GM18951 (cell line): ENCODE measurements at regions not wholly inside any gene's neighbourhood (a gene's known extent, or its start where the extent isn't known, plus 50 kb on each side); places are given as distances from the start of the nearest gene placed in this dataset.
"Not testable (repeated sequence)": the region's sequence is repeated elsewhere in the genome, so short reads cannot be mapped to it uniquely, and the experiment has no call there.

Experiments
- POLR2A ChIP-seq: IDR thresholded peaks from 4 replicates; pipeline ENCODE4 v1.6.1; 2011; ENCODE audit warnings: mild to moderate bottlenecking; ENCODE audit not compliant: insufficient read length, insufficient read depth; ENCODE audit errors: extremely low read depth
- in situ Hi-C: fragments of 300-500 bp; cut with MboI; formaldehyde crosslinking; loops from one replicate; pipeline ENCODE4 v1.12.0; 2022; ENCODE audit warnings: low sequenced_read_pairs, mixed read lengths, inconsistent platforms; ENCODE audit not compliant: unreplicated experiment

DNA sequence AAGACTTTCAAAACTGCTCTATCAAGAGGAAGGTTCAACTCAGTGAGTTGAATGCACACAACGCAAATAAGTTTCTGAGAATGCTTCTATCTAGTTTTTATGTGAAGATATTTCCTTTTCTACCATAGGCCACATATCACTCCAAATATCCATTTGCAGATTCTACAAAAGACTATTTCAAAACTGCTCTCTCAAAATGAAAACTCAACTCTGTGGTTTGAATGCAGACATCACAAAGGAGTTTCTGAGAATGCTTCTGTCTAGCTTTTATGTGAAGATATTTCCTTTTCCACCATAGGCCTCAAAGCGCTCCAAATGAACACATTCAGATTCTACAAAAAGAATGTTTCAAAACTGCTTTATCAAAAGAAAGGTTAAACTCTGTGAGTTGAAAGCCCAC lies 1093.1 kb upstream of the DEFB115 start:
- in situ Hi-C loops = not testable (repeated sequence)

DNA sequence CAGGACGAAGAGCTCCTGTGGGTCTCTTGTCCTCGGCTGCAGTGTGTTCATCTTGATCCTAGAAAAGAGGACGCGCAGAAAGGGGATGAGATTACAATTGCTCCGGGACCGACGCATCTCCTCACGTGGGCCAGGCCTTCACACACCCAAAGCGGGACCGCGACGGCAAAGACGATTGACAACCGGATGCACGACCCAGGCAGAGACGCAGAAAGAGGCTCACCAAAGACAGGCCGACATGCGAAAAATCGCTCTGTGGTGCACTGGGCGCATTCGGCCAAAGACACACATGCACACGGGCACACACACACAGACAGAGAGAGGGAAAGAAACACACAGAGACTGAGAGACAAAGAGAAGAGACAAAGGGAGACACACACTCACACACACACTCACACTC lies 1089.9 kb upstream of the DEFB115 start:
- in situ Hi-C loops = no loop called here
- TF ChIP-seq POLR2A = no peak

DNA sequence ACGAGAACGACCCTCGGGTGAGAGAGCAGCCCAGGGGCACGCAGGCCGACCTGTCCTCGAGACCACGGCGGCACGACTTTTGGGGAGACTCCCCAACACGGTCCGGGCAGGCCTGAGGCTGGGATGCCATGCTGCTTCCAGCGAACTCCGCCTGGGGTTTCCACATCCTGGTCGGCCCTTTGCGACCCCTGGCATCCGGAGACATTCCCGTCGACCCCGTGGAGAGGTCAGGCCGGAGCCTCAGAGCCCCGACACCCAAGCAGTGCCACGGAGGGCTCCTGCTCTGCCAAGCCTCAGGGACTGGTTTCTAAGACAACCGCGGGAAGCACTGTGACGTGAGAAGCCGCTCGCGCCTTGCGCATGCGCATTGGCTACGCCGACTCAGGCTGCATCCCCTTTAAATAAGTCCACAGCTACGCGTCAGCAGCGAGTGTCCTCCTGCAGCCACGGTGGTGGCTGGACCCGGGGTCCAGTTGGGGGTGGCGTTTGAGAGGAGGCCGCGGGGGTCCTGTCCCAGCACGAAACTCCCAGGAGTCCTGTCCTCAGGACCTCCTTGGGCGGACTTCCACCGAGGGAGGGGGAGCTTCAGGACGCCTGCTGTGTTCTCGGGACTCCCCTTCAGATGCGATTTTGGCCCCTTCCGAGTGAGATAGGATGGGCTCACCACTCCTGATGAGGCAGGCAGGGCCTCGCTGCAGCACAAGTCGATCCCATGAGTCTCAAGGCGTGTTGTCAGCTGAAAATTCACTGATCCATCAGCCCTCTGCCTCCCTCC lies 1089.3 kb upstream of the DEFB115 start:
- in situ Hi-C loops = no loop called here
- TF ChIP-seq POLR2A = no peak

DNA sequence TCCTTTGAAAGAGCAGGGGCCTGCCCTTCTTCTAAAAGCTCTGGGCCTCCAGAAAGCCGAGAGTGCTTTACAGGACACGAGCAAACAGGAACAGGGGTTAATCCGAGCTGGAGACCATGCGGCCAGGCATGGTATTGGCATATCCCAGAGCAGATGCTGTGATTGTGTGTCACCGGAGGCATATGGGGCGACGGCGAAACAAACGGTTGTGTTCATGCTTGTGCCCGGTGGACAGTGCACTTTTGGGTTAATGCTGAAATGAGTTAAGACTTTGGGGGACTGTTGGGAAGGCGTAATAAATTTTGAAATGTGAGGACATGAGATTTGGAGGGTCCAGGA lies 1088.7 kb upstream of the DEFB115 start:
- no peak for TF ChIP-seq POLR2A
- in situ Hi-C loops = no loop called here

DNA sequence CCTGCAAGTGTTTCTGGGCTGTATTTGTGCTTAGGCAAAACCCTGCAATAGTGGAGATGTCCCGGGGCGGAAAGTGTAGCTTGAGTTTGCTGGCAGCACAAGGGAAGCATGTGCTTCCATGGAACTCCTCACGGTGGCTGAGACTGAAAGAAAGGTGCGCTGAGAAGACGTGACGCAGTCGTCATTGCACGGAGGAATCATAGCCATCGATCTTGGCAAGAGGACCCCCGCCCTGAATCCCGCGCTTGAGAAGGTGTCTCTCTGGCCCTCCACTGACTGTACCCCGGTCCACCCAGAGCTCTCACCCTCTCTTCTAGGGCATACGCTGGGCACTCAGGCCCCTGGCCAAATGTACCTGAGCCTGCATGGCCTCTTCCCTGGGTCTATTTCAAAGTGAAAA lies 1081.8 kb upstream of the DEFB115 start:
- no peak for TF ChIP-seq POLR2A
- in situ Hi-C loops = loop anchor here (10.0 kb wide), 1 partner anchor 491 kb away; no protein-coding TSS in a partner anchor

DNA sequence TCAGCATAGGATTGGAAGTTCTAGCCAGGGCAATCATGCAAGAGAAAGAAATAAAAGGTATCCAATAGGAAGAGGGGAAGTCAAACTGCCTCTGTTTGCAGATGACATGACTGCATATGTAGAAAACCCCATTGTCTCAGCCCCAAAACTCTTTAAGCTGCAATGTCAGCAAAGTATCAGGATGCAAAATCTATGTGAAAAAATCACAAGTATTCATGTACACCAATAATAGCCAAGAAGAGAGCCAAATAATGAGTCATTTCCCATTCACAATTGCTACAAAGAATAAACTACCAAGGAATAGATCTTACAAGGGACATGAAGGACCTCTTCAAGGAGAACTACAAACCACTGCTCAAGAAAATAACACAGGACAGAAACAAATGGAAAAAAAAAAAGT lies 1074.3 kb upstream of the DEFB115 start:
- in situ Hi-C loops = not testable (repeated sequence)

DNA sequence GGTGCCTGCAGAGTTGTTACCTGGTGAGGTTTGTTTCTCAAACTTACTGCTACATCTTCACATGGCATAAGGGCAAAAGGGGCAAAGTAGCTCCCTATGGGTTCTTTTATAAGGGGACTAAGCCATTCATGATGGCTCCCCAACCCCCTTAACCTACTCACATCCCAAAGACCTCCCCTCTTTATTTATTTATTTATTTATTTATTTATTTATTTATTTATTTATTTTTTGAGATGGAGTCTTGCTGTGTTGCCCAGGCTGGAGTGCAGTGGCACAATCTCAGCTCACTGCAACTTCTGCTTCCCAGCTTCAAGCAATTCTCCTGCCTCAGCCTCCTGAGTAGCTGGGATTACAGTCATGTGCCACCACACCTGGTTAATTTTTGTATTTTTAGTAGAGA lies 1065.7 kb upstream of the DEFB115 start:
- in situ Hi-C loops = not testable (repeated sequence)

DNA sequence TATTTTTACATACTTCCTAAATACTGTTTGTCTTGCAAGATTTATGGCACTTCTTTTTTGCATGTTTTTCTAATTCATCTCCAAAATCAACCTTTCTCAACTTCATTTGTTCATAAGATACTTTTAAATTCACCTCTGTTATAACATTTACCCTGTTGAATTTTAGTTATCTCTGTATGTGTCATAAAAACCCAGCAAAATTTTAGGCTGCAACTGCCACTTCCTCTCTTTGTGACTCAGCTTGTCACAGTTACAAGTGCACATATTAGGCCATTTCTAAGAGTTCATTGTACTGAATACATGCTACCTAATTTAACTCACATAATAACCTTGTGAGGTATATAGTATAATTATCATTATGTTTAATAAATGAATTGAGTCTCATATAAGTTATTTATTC lies 1023.0 kb upstream of the DEFB115 start:
- in situ Hi-C loops = not testable (repeated sequence)

DNA sequence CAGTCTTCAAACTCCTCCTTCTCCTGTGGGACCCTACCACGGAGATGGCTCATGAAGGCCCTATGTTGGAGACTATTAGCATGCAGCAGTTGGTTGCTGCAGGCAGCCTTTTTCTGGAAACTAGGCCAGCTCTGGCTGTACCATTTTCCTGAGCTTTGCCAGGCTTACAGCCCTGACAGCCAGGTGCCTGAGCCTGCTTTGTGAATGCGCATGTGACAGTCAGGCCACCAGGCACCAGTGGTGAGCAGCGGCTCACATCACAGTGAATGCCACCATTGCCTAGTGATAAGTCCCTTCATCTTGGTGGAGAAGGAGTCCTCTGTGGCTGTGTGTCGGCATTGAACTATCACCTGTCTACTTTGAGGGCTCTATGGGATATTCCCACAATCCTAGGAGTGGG lies 982.4 kb upstream of the DEFB115 start:
- in situ Hi-C loops = not testable (repeated sequence)

DNA sequence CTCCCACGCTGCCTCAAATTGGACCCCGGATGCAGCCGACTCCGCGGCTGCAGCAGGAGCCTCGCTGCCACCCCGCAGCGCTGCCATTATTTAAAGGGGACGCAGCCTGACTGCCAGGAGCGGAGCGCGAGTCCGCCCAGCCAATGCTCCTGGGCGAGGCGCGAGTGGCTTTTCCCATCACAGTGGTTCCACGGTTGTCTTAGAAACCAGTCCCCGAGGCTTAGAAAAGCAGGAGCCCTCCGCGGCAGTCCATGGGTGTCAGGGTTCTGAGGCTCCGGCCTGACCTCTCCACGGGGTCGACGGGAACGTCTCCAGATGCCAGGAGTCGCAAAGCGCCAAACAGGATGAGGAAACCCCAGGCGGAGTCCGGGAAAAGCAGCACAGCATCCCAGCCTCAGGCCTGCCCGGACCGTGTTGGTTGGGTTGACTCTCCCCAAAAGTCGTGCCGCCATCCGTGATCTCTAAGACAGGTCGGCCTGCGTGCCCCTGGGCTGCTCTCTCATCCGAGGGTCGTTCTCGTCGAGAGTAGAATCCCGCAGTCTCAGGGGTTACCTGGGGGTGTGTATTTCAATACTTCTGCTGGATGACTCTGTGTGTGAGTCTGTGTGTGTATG lies 975.8 kb upstream of the DEFB115 start:
- in situ Hi-C loops = no loop called here
- TF ChIP-seq POLR2A = no peak

DNA sequence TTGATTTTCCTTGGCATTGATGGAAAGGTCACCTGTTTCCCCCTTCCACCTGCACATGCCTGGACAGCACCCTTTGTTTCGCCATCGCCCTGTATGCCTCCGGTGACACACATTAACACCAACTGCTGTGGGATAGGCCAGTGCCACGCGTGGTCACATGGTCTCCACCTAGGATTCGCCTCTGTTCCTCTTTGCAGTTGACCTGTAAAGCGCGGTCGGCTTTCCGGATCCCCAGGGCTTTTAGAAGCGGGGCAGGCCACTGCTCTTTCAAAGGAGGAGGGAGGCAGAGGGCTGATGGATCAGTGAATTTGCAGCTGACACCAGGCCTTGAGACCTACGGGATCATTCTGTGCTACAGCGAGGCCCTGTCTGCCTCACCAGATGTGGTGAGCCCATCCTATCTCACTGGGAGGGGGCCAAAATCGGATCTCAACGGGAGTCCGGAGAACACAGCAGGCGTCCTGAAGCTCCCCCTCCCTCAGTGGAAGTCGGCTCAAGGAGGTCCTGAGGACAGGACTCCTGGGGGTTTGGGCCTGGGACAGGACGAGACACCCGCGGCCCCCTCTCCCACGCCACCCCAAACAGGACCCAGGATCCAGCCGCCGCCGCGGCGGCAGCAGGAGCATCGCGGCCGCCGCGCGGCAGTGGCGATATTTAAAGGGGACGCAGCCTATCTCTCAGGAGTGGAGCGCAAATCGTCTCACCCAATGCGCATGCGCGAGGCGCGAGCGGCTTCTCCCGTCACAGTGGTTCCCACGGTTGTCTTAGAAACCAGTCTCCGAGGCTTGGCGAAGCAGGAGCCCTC lies 973.8 kb upstream of the DEFB115 start:
- in situ Hi-C loops = not testable (repeated sequence)

DNA sequence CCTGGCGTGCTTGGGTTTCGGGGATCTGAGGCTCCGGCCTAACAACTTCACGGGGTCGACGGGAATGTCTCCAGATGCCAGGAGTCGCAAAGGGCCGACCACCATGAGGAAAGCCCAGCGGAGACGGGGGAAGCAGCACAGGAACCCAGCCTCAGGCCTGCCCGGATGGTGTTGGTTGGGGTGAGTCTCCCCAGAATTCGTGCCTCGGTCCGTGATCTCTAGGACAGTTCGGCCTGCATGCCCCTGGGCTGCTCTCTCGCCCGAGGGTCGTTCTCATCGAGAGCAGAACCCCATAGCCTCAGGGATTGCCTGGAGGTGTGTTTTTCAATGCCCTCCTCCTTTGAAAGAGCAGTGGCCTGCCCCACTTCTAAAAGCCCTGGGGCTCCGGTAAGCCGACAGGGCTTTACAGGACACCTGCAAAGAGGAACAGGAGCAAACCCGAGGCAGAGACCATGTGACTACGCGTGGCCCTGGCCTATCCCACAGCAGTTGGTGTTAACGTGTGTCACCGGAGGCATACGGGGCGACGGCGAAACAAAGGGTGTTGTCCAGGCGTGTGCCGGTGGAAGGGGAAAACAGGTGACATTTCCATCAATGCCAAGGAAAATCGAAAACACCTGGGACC lies 973.1 kb upstream of the DEFB115 start:
- in situ Hi-C loops = no loop called here
- no peak for TF ChIP-seq POLR2A

DNA sequence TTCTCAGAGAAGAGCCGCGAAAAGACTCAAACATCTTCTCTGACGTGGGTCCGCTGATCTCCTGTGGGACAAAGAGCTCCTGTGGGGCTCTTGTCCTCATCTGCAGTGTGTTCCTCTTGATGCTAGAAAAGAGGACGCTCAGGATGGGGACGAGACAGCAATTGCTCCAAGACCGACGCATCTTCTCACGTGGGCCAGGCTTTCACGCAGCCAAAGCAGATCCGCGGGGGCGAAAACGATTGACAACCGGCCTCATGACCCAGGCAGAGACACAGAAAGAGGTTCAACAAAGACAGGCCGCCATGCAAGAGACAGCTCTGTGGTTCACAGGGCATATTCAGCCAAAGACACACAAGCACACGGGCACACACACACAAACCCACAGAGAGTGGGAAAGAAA lies 971.8 kb upstream of the DEFB115 start:
- in situ Hi-C loops = no loop called here
- TF ChIP-seq POLR2A = no peak

DNA sequence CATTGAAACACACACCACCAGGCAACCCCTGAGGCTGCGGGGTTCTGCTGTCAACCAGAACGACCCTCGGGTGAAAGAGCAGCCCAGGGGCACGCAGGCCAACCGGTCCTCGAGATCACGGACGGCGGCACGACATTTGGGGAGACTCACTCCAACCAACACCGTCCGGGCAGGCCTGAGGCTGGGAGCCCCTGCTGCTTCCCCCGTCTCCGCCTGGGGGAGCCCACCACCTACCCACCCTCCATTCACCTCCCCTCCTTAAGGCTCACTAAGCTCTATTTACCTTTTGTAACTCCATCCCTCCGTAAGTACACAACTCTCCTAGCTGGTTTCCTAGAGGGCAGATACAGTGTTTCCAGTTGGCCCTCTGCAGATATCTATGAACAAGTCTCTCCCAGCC lies 971.3 kb upstream of the DEFB115 start:
- in situ Hi-C loops = no loop called here
- no peak for TF ChIP-seq POLR2A

DNA sequence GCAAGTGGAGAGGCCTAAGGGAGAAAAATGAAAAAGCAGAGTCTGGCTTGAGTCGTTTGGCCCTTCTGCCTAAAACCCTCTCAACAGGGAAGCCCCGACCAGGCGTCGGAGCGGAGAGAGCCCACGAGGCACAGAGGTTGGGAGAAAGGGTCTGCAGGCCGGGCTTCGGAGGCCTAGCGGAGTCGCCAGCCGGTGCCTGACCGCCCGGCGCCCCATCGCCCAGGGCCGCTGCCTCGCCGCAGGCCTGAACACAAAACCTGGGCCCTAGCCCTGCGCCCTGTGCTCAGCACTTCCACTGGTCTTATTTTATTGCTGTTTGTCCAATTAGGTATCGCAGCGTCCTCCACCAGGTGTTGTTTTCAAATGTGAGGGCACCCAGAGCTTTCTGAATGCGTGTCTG lies 970.0 kb upstream of the DEFB115 start:
- in situ Hi-C loops = not testable (repeated sequence)
